Lower leg skin (tissue), 3 donors: ENCODE measurements at regions not wholly inside any gene's neighbourhood (a gene's known extent, or its start where the extent isn't known, plus 50 kb on each side); places are given as distances from the start of the nearest gene placed in this dataset.

Experiments used
- CTCF ChIP-seq, 3 donors: fragments of 450-650 bp; IDR thresholded peaks; one replicate each; pipeline ENCODE4 v1.5.1; 2016; ENCODE audit warnings: antibody characterized with exemption in 3 of 3, mild to moderate bottlenecking in 3 of 3, moderate library complexity in 2 of 3
- POLR2A ChIP-seq, 2 donors: fragments of 450-650 bp; IDR thresholded peaks; one replicate each; pipeline ENCODE4 v1.6.1; 2016 to 2017; ENCODE audit warnings: antibody characterized with exemption in 2 of 2, mild to moderate bottlenecking in 1 of 2, moderate library complexity in 1 of 2

GRCh38 chr5:111017731-111018130, 53.8 kb upstream of the TSLP start:
- no peak for TF ChIP-seq CTCF (IDR thresholded peaks at IDR 0.05)
- no peak for TF ChIP-seq POLR2A (IDR thresholded peaks at IDR 0.05)
